Trophoblast cell (in vitro differentiated cells and primary cell): ENCODE measurements at regions not wholly inside any gene's neighbourhood (a gene's known extent, or its start where the extent isn't known, plus 50 kb on each side); places are given as distances from the start of the nearest gene placed in this dataset.

Experiments
- DNase-seq, 2 donors: peaks; one replicate each; pipeline ENCODE4 v3.0.0-alpha.2; 2016
- H2AFZ ChIP-seq: 2 replicates; pipeline ENCODE4 v1.6.1; 2013; ENCODE audit warnings: low read length, moderate library complexity, mild to moderate bottlenecking; ENCODE audit not compliant: insufficient read depth, poor library complexity
- H2AK5ac ChIP-seq: 2 replicates; pipeline ENCODE4 v1.6.1; 2013; ENCODE audit warnings: mild to moderate bottlenecking, low read length
- H2BK120ac ChIP-seq: 2 replicates; pipeline ENCODE4 v1.6.1; 2013; ENCODE audit warnings: low read length, mild to moderate bottlenecking, moderate library complexity; ENCODE audit not compliant: insufficient read depth, poor library complexity
- H2BK12ac ChIP-seq: 2 replicates; pipeline ENCODE4 v1.6.1; 2013; ENCODE audit warnings: mild to moderate bottlenecking, low read length, moderate library complexity
- H2BK5ac ChIP-seq: 2 replicates; pipeline ENCODE4 v1.6.1; 2013; ENCODE audit warnings: low read length, low read depth, moderate library complexity, mild to moderate bottlenecking; ENCODE audit not compliant: poor library complexity
- H3K14ac ChIP-seq: 2 replicates; pipeline ENCODE4 v1.6.1; 2013; ENCODE audit warnings: mild to moderate bottlenecking, low read length
- H3K18ac ChIP-seq: 2 replicates; pipeline ENCODE4 v1.6.1; 2013; ENCODE audit warnings: mild to moderate bottlenecking, low read length
- H3K23ac ChIP-seq: 2 replicates; pipeline ENCODE4 v1.6.1; 2013; ENCODE audit warnings: low read length
- H3K27ac ChIP-seq: 2 replicates; pipeline ENCODE4 v1.5.1; 2013; ENCODE audit warnings: low read depth, mild to moderate bottlenecking, inconsistent platforms, low read length, moderate library complexity
- H3K27me3 ChIP-seq: 2 replicates; pipeline ENCODE4 v1.6.1; 2013; ENCODE audit warnings: inconsistent platforms, mild to moderate bottlenecking, low read length, moderate library complexity; ENCODE audit not compliant: insufficient read depth
- H3K36me3 ChIP-seq, 2 experiments: 1 replicate in 1 of 2; 2 replicates in 1 of 2; pipeline ENCODE4 v1.6.1; 2013; ENCODE audit warnings: low read length in 2 of 2, mild to moderate bottlenecking in 2 of 2, moderate library complexity in 1 of 2; ENCODE audit not compliant: insufficient read depth in 2 of 2, control insufficient read depth in 1 of 2
- H3K4ac ChIP-seq: 2 replicates; pipeline ENCODE4 v1.6.1; 2013; ENCODE audit warnings: low read depth, mild to moderate bottlenecking, low read length, moderate library complexity
- H3K4me1 ChIP-seq, 2 experiments: 1 replicate in 1 of 2; 2 replicates in 1 of 2; pipeline ENCODE4 v1.6.1; 2013; ENCODE audit warnings: low read length in 2 of 2, mild to moderate bottlenecking in 2 of 2, moderate library complexity in 1 of 2; ENCODE audit not compliant: insufficient read depth in 2 of 2, control insufficient read depth in 1 of 2
- H3K4me2 ChIP-seq: 2 replicates; pipeline ENCODE4 v1.6.1; 2013; ENCODE audit warnings: inconsistent platforms, mild to moderate bottlenecking, low read length, moderate library complexity
- H3K4me3 ChIP-seq: 2 replicates; pipeline ENCODE4 v1.5.1; 2013; ENCODE audit warnings: mild to moderate bottlenecking, low read depth, low read length, inconsistent platforms
- H3K79me1 ChIP-seq: one replicate; pipeline ENCODE4 v1.6.1; 2013; ENCODE audit warnings: low read length
- H3K79me2 ChIP-seq: 2 replicates; pipeline ENCODE4 v1.6.1; 2013; ENCODE audit warnings: low read length, mild to moderate bottlenecking; ENCODE audit not compliant: control insufficient read depth, insufficient read depth, poor library complexity
- H3K9ac ChIP-seq: 2 replicates; pipeline ENCODE4 v1.6.1; 2013; ENCODE audit warnings: mild to moderate bottlenecking, low read length
- H3K9me3 ChIP-seq: 2 replicates; pipeline ENCODE4 v1.6.1; 2013; ENCODE audit warnings: low read depth, mild to moderate bottlenecking, control low read depth, inconsistent platforms, low read length; ENCODE audit not compliant: insufficient read depth
- H4K12ac ChIP-seq: 2 replicates; pipeline ENCODE4 v1.6.1; 2013; ENCODE audit warnings: low read depth, mild to moderate bottlenecking, low read length, moderate library complexity
- H4K8ac ChIP-seq: 2 replicates; pipeline ENCODE4 v1.6.1; 2013; ENCODE audit warnings: low read depth, mild to moderate bottlenecking, low read length, moderate library complexity
- H4K91ac ChIP-seq: one replicate; pipeline ENCODE4 v1.6.1; 2013; ENCODE audit warnings: low read depth, mild to moderate bottlenecking, low read length, moderate library complexity
- WGBS: extraction: QIAGEN DNeasy Blood & Tissue Kit; methylation state at CpG from one replicate; pipeline ENCODE4 v1.1.7; 2013; ENCODE audit warnings: missing lambda C conversion rate; ENCODE audit not compliant: insufficient read length, insufficient coverage; ENCODE audit errors: extremely low coverage; 5-methylcytosine and 5-hydroxymethylcytosine counted together

- DNase-seq: peak; percentile 37 to 53
- Histone ChIP-seq H3K14ac (no peak overlapping the region), H3K4me3 (no peak overlapping the region), H2BK120ac (no peak overlapping the region), H3K18ac (no peak overlapping the region), H3K79me2 (no peaks in the 10 kb centered on the region), H4K12ac (no peak overlapping the region), H2BK5ac (no peak overlapping the region), H3K27ac (no peak overlapping the region), H2BK12ac (no peak overlapping the region), H3K36me3 (no peaks in the 10 kb centered on the region), H3K4me1 (no peaks in the 10 kb centered on the region), H2AK5ac (no peak overlapping the region), H4K91ac (no peak overlapping the region), H3K4ac (no peak overlapping the region), H3K4me2 (no peak overlapping the region), H3K27me3 (no peaks in the 10 kb centered on the region), H3K9ac (no peak overlapping the region), H3K79me1 (no peaks in the 10 kb centered on the region), H3K9me3 (peaks cover 1% of the 10 kb centered on the region), H3K23ac (no peak overlapping the region), H2AFZ (no peak overlapping the region), H4K8ac (no peak overlapping the region)
- no CpG with 5 or more reads among the region's 5 CpGs for WGBS
These were observed 203.9 kb upstream of the GLI3 start for GRCh38 chr7:42440951-42441350.

- WGBS: no CpG with 5 or more reads among the region's 1 CpG
- no peak overlapping the region for H3K23ac ChIP-seq
These were observed 195.6 kb upstream of the GLI3 start for GRCh38 chr7:42432644-42433043.

GRCh38 chr7:42431873-42432272 is 194.9 kb upstream of the GLI3 start:
- Histone ChIP-seq H3K27ac (no peak overlapping the region), H4K8ac (no peak overlapping the region), H2BK12ac (no peak overlapping the region), H2BK5ac (no peak overlapping the region), H2AK5ac (no peak overlapping the region), H2AFZ (no peak overlapping the region), H3K23ac (no peak overlapping the region), H3K4me2 (no peak overlapping the region), H3K27me3 (no peaks in the 10 kb centered on the region), H2BK120ac (no peak overlapping the region), H3K18ac (no peak overlapping the region), H3K4ac (no peak overlapping the region), H3K9ac (no peak overlapping the region), H3K9me3 (no peaks in the 10 kb centered on the region), H3K79me1 (peaks cover 3% of the 10 kb centered on the region), H3K14ac (no peak overlapping the region), H4K12ac (no peak overlapping the region), H3K36me3 (no peaks in the 10 kb centered on the region), H3K79me2 (no peaks in the 10 kb centered on the region), H4K91ac (no peak overlapping the region), H3K4me3 (no peak overlapping the region), H3K4me1 (no peaks in the 10 kb centered on the region)
- no CpG with 5 or more reads among the region's 2 CpGs for WGBS
- DNase-seq: no peak

More at GRCh38 chr7:42432644-42433043, 195.6 kb upstream of the GLI3 start:
- H3K4me3 ChIP-seq: no peak overlapping the region
- no peak overlapping the region for H2BK12ac ChIP-seq
- no peak overlapping the region for H2AK5ac ChIP-seq
- no peak overlapping the region for H4K8ac ChIP-seq
- no peak overlapping the region for H4K12ac ChIP-seq
- H3K18ac ChIP-seq: no peak overlapping the region
- no peak overlapping the region for H3K4me2 ChIP-seq
- H3K79me2 ChIP-seq: no peaks in the 10 kb centered on the region
- H2BK120ac ChIP-seq: no peak overlapping the region
- H4K91ac ChIP-seq: no peak overlapping the region
- no peak overlapping the region for H3K27ac ChIP-seq
- no peak overlapping the region for H2BK5ac ChIP-seq
- H3K9ac ChIP-seq: no peak overlapping the region
- no peaks in the 10 kb centered on the region for H3K27me3 ChIP-seq
- no peaks in the 10 kb centered on the region for H3K36me3 ChIP-seq
- H2AFZ ChIP-seq: no peak overlapping the region
- no peak overlapping the region for H3K4ac ChIP-seq
- H3K79me1 ChIP-seq: peaks cover 3% of the 10 kb centered on the region
- H3K9me3 ChIP-seq: no peaks in the 10 kb centered on the region
- peak in 1 of 2 donors; percentile 33 for DNase-seq
- H3K14ac ChIP-seq: no peak overlapping the region
- H3K4me1 ChIP-seq: no peaks in the 10 kb centered on the region

- Histone ChIP-seq H3K36me3 (no peaks in the 10 kb centered on the region), H3K79me2 (no peaks in the 10 kb centered on the region), H4K8ac (no peak overlapping the region), H3K27ac (no peak overlapping the region), H3K4ac (no peak overlapping the region), H2AFZ (no peak overlapping the region), H3K9ac (no peak overlapping the region), H3K79me1 (peaks cover 3% of the 10 kb centered on the region), H4K12ac (no peak overlapping the region), H3K4me3 (no peak overlapping the region), H2BK120ac (no peak overlapping the region), H3K9me3 (no peaks in the 10 kb centered on the region), H4K91ac (no peak overlapping the region), H3K4me2 (no peak overlapping the region), H2AK5ac (no peak overlapping the region), H2BK5ac (no peak overlapping the region), H3K27me3 (no peaks in the 10 kb centered on the region), H3K14ac (no peak overlapping the region), H3K23ac (peak overlapping the region; percentile 86), H3K4me1 (no peaks in the 10 kb centered on the region), H2BK12ac (no peak overlapping the region), H3K18ac (no peak overlapping the region)
- WGBS: no CpG with 5 or more reads among the region's 4 CpGs
- DNase-seq: no peak
These were observed 192.3 kb upstream of the GLI3 start for GRCh38 chr7:42429339-42429738.
